ENCODE measurements at regions not wholly inside any gene's neighbourhood (a gene's known extent, or its start where the extent isn't known, plus 50 kb on each side); places are given as distances from the start of the nearest gene placed in this dataset.

GRCh38 chr12:114850661-114851275 lies 166.8 kb upstream of the TBX3 start:
- Histone ChIP-seq H3K4me3 (ENCODE audit: low read length) (no peak overlapping the region), H3K4me2 (ENCODE audit: low read length) (no peak overlapping the region), H3K27ac (ENCODE audit: low read length) (no peak overlapping the region), H3K9me2 (ENCODE audit: insufficient read depth, low read length) (no peaks in the 10 kb centered on the region), H4K20me1 (ENCODE audit: insufficient read depth) (no peaks in the 10 kb centered on the region), H3K9ac (ENCODE audit: low read length) (no peak overlapping the region), H3K9me3 (ENCODE audit: low read length) (no peaks in the 10 kb centered on the region), H3F3A (ENCODE audit: insufficient read depth, low read length, poor library complexity, severe bottlenecking) (no peaks in the 10 kb centered on the region), H3K27me3 (ENCODE audit: insufficient read depth, low read depth, low read length) (no peaks in the 10 kb centered on the region), H3K79me2 (replicated peaks; ENCODE audit: insufficient read depth, low read length) (no peaks in the 10 kb centered on the region), H3K36me3 (ENCODE audit: insufficient read depth, low read length) (no peaks in the 10 kb centered on the region), H2AFZ (ENCODE audit: low read depth, low read length) (no peak overlapping the region)
- TF ChIP-seq, protein P1, sequence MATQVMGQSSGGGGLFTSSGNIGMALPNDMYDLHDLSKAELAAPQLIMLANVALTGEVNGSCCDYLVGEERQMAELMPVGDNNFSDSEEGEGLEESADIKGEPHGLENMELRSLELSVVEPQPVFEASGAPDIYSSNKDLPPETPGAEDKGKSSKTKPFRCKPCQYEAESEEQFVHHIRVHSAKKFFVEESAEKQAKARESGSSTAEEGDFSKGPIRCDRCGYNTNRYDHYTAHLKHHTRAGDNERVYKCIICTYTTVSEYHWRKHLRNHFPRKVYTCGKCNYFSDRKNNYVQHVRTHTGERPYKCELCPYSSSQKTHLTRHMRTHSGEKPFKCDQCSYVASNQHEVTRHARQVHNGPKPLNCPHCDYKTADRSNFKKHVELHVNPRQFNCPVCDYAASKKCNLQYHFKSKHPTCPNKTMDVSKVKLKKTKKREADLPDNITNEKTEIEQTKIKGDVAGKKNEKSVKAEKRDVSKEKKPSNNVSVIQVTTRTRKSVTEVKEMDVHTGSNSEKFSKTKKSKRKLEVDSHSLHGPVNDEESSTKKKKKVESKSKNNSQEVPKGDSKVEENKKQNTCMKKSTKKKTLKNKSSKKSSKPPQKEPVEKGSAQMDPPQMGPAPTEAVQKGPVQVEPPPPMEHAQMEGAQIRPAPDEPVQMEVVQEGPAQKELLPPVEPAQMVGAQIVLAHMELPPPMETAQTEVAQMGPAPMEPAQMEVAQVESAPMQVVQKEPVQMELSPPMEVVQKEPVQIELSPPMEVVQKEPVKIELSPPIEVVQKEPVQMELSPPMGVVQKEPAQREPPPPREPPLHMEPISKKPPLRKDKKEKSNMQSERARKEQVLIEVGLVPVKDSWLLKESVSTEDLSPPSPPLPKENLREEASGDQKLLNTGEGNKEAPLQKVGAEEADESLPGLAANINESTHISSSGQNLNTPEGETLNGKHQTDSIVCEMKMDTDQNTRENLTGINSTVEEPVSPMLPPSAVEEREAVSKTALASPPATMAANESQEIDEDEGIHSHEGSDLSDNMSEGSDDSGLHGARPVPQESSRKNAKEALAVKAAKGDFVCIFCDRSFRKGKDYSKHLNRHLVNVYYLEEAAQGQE (IDR thresholded peaks at IDR 0.05; ENCODE audit: borderline replicate concordance): no peak
- no peak for TF ChIP-seq MXI1 (conservative IDR thresholded peaks at IDR 0.05; ENCODE audit: poor library complexity, severe bottlenecking)
- TF ChIP-seq, protein P2, sequence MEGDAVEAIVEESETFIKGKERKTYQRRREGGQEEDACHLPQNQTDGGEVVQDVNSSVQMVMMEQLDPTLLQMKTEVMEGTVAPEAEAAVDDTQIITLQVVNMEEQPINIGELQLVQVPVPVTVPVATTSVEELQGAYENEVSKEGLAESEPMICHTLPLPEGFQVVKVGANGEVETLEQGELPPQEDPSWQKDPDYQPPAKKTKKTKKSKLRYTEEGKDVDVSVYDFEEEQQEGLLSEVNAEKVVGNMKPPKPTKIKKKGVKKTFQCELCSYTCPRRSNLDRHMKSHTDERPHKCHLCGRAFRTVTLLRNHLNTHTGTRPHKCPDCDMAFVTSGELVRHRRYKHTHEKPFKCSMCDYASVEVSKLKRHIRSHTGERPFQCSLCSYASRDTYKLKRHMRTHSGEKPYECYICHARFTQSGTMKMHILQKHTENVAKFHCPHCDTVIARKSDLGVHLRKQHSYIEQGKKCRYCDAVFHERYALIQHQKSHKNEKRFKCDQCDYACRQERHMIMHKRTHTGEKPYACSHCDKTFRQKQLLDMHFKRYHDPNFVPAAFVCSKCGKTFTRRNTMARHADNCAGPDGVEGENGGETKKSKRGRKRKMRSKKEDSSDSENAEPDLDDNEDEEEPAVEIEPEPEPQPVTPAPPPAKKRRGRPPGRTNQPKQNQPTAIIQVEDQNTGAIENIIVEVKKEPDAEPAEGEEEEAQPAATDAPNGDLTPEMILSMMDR (IDR thresholded peaks at IDR 0.05; ENCODE audit: poor library complexity, severe bottlenecking): no peak
- TF ChIP-seq EZH2 (IDR thresholded peaks at IDR 0.05; ENCODE audit: borderline replicate concordance, insufficient read depth, low read length, poor library complexity, severe bottlenecking): no peak
- no peak for TF ChIP-seq EP300 (conservative IDR thresholded peaks at IDR 0.05; ENCODE audit: poor library complexity, severe bottlenecking)
- TF ChIP-seq SMC3 (conservative IDR thresholded peaks at IDR 0.05; ENCODE audit: poor library complexity): no peak

GRCh38 chr12:114848666-114849065 lies 164.7 kb upstream of the TBX3 start:
- no peaks in the 10 kb centered on the region for H3K27me3 ChIP-seq (ENCODE audit: insufficient read depth, low read depth, low read length)
- H3K4me3 ChIP-seq (ENCODE audit: low read length): no peak overlapping the region
- H2AFZ ChIP-seq (ENCODE audit: low read depth, low read length): no peak overlapping the region
- no peaks in the 10 kb centered on the region for H3K9me3 ChIP-seq (ENCODE audit: low read length)
- no peaks in the 10 kb centered on the region for H3K79me2 ChIP-seq (replicated peaks; ENCODE audit: insufficient read depth, low read length)
- H3K27ac ChIP-seq (ENCODE audit: low read length): no peak overlapping the region
- no peaks in the 10 kb centered on the region for H3F3A ChIP-seq (ENCODE audit: insufficient read depth, low read length, poor library complexity, severe bottlenecking)
- H3K36me3 ChIP-seq (ENCODE audit: insufficient read depth, low read length): no peaks in the 10 kb centered on the region
- H4K20me1 ChIP-seq (ENCODE audit: insufficient read depth): no peaks in the 10 kb centered on the region
- no peak overlapping the region for H3K9ac ChIP-seq (ENCODE audit: low read length)
- TF ChIP-seq, protein P1 (IDR thresholded peaks at IDR 0.05; ENCODE audit: borderline replicate concordance): no peak
- no peak for TF ChIP-seq SMC3 (conservative IDR thresholded peaks at IDR 0.05; ENCODE audit: poor library complexity)
- no peak for TF ChIP-seq RAD21 (conservative IDR thresholded peaks at IDR 0.05)
- TF ChIP-seq, protein P2 (IDR thresholded peaks at IDR 0.05; ENCODE audit: poor library complexity, severe bottlenecking): no peak
- no peak for TF ChIP-seq TAF1 (IDR thresholded peaks at IDR 0.05; ENCODE audit: low read depth)
- no peak for TF ChIP-seq POLR2AphosphoS5 (IDR thresholded peaks at IDR 0.05)
- no peak for TF ChIP-seq EZH2 (IDR thresholded peaks at IDR 0.05; ENCODE audit: borderline replicate concordance, insufficient read depth, low read length, poor library complexity, severe bottlenecking)
- no peak for TF ChIP-seq EP300 (conservative IDR thresholded peaks at IDR 0.05; ENCODE audit: poor library complexity, severe bottlenecking)
- TF ChIP-seq MXI1 (conservative IDR thresholded peaks at IDR 0.05; ENCODE audit: poor library complexity, severe bottlenecking): no peak
- no peaks in the 10 kb centered on the region for H3K9me2 ChIP-seq (ENCODE audit: insufficient read depth, low read length)
- H3K4me2 ChIP-seq (ENCODE audit: low read length): no peak overlapping the region
